ENCODE measurements at regions not wholly inside any gene's neighbourhood (a gene's known extent, or its start where the extent isn't known, plus 50 kb on each side); places are given as distances from the start of the nearest gene placed in this dataset.
"Not testable (repeated sequence)": the region's sequence is repeated elsewhere in the genome, so short reads cannot be mapped to it uniquely, and the experiment has no call there.

GRCh38 chr16:33583702-33584101 lies 124.3 kb downstream of the TP53TG3F start:
- DNase-seq = not testable (repeated sequence)

GRCh38 chr16:33588589-33588988 lies 129.2 kb downstream of the TP53TG3F start:
- not testable (repeated sequence) for DNase-seq

- DNase-seq = not testable (repeated sequence)
These were observed 133.9 kb downstream of the TP53TG3F start for GRCh38 chr16:33593344-33593743.

- not testable (repeated sequence) for DNase-seq
These were observed 135.7 kb downstream of the TP53TG3F start for GRCh38 chr16:33595074-33595473.

GRCh38 chr16:33601029-33601428 lies 141.6 kb downstream of the TP53TG3F start:
- DNase-seq = not testable (repeated sequence)

- not testable (repeated sequence) for DNase-seq
These were observed 164.2 kb downstream of the TP53TG3F start for GRCh38 chr16:33623535-33624077.

- DNase-seq = not testable (repeated sequence)
These were observed 169.5 kb downstream of the TP53TG3F start for GRCh38 chr16:33628895-33629294.

GRCh38 chr16:33631713-33632112 lies 172.3 kb downstream of the TP53TG3F start:
- not testable (repeated sequence) for DNase-seq

GRCh38 chr16:33634057-33634456 lies 174.6 kb downstream of the TP53TG3F start:
- not testable (repeated sequence) for DNase-seq

- not testable (repeated sequence) for DNase-seq
These were observed 177.3 kb downstream of the TP53TG3F start for GRCh38 chr16:33636760-33637159.

GRCh38 chr16:33643270-33643669 lies 183.9 kb downstream of the TP53TG3F start:
- DNase-seq = not testable (repeated sequence)

GRCh38 chr16:33643698-33644381 lies 184.4 kb downstream of the TP53TG3F start:
- not testable (repeated sequence) for DNase-seq

GRCh38 chr16:33646386-33646785 lies 187.0 kb downstream of the TP53TG3F start:
- not testable (repeated sequence) for DNase-seq

GRCh38 chr16:33655756-33656155 lies 196.3 kb downstream of the TP53TG3F start:
- DNase-seq = not testable (repeated sequence)

- not testable (repeated sequence) for DNase-seq
These were observed 197.0 kb downstream of the TP53TG3F start for GRCh38 chr16:33656394-33656793.

GRCh38 chr16:33657717-33658116 lies 198.3 kb downstream of the TP53TG3F start:
- DNase-seq = not testable (repeated sequence)

- DNase-seq = not testable (repeated sequence)
These were observed 221.4 kb downstream of the TP53TG3F start for GRCh38 chr16:33680791-33681190.

GRCh38 chr16:33700320-33700719 lies 240.9 kb downstream of the TP53TG3F start:
- DNase-seq = not testable (repeated sequence)

GRCh38 chr16:33706845-33707590 lies 247.6 kb downstream of the TP53TG3F start:
- not testable (repeated sequence) for DNase-seq

GRCh38 chr16:33707591-33707934 lies 248.2 kb downstream of the TP53TG3F start:
- DNase-seq = not testable (repeated sequence)

- not testable (repeated sequence) for DNase-seq
These were observed 250.7 kb downstream of the TP53TG3F start for GRCh38 chr16:33709856-33710695.

GRCh38 chr16:33710696-33711087 lies 251.3 kb downstream of the TP53TG3F start:
- DNase-seq = not testable (repeated sequence)

GRCh38 chr16:33711616-33712015 lies 252.2 kb downstream of the TP53TG3F start:
- not testable (repeated sequence) for DNase-seq

Measured in NCI-H526 (cell line).